Bronchial epithelial cell (primary cell): ENCODE measurements at regions not wholly inside any gene's neighbourhood (a gene's known extent, or its start where the extent isn't known, plus 50 kb on each side); places are given as distances from the start of the nearest gene placed in this dataset.
A peak's percentile ranks its signal among the peaks of the same experiment; 100 is the strongest.
"Not testable (repeated sequence)": the region's sequence is repeated elsewhere in the genome, so short reads cannot be mapped to it uniquely, and the experiment has no call there.

Source experiments
- DNase-seq: peaks from one replicate; pipeline ENCODE4 v3.0.0-alpha.2; 2010; ENCODE audit warnings: low read depth
- FAIRE-seq: peaks from 2 replicates; lab custom pipeline; 2011; peaks lifted over from hg19 to GRCh38; lab: Jason Lieb, UNC
- H3K27me3 ChIP-seq: 2 replicates; pipeline ENCODE4 v1.5.1; 2011; ENCODE audit warnings: low read length; ENCODE audit not compliant: control insufficient read depth, insufficient read depth
- H3K36me3 ChIP-seq: 2 replicates; pipeline ENCODE4 v1.5.1; 2011; ENCODE audit warnings: low read length; ENCODE audit not compliant: control insufficient read depth, insufficient read depth
- H3K4me3 ChIP-seq: 2 replicates; pipeline ENCODE4 v1.5.1; 2011; ENCODE audit warnings: mild to moderate bottlenecking, low read depth, low read length, control low read depth

DNA sequence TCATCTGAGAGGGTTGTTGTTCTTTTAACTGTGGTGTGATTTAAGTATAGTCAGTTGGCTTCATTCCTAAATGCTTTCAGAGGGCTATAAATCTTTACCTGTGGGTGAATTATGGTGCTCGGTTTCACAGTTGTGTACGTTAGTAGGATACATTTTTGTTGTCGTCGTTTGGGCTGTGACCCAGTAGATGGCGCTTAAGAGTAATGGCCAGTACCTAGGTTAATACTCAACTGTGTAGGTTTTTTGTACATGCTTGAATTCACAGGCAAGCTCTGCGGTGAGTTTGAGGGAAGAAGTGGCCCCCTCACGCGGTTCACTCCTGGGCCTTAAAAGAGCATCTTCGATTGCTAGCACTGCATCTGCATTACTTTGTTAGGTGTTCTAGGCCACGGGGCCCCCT is 571.7 kb upstream of the TGIF2LX start:
- H3K36me3 ChIP-seq, H3K27me3 ChIP-seq, H3K4me3 ChIP-seq, DNase-seq: not testable (repeated sequence)
- peak; percentile 76 for FAIRE-seq

DNA sequence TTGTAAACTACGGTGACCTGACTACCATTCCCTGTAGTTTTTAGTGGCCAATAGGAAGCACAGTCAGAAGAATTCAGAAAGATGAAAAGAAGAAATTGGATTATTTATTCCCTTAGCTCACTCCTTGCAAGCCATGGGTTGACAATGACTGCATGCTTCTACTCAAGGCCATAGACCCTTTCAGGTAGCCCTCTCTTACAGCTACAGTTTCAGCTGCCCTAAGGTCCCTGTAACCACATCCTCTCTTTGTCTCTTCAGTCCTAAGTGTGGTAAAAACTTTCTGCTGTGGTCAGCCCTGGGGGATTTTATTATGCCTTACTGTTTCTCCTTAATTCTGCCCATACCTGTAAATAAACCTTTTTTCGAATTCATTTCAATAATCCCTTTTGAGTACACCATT is 551.8 kb upstream of the TGIF2LX start:
- not testable (repeated sequence) for H3K36me3 ChIP-seq, H3K4me3 ChIP-seq, H3K27me3 ChIP-seq, DNase-seq
- FAIRE-seq, result peak; percentile 95

DNA sequence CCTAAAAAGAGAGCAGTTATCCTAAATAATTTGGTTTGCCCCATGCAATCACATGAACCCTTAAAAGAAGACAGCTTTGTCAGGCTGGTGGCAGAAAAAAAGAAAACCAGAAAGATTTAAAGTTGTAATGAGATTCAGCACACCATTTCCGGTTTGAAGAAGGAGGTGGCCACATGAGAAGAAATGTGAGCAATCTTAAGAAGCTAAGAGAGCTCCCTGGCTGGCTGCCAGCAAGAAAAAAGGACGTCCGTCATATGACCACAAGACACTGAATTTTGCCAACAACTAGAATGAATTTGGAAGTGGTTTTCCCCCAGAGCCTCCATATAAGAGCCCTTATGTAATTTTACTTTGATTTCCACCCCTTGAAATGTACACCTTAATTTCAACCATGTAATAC is 528.7 kb upstream of the TGIF2LX start:
- not testable (repeated sequence) for FAIRE-seq, DNase-seq, H3K4me3 ChIP-seq, H3K36me3 ChIP-seq, H3K27me3 ChIP-seq

DNA sequence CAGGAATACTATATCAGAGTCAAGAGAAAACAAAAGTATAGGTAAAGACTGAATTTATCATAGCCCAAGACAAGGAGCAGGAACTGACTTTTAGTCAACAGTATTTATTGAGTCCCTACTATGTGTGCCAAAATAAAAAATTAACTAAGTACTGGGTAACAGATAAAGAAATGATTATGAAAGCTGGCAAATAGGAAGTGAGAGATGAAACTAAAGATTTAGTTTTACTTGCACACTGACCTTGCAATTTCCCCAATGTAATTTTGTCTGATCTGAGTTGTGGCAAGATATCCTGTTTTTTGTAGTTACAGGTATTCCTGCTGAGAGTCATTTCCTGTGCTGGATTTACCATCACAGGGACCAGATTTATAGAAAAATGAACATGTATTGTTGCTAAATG is 518.9 kb upstream of the TGIF2LX start:
- H3K27me3 ChIP-seq, H3K36me3 ChIP-seq, H3K4me3 ChIP-seq, DNase-seq: not testable (repeated sequence)
- FAIRE-seq, result peak; percentile 47

DNA sequence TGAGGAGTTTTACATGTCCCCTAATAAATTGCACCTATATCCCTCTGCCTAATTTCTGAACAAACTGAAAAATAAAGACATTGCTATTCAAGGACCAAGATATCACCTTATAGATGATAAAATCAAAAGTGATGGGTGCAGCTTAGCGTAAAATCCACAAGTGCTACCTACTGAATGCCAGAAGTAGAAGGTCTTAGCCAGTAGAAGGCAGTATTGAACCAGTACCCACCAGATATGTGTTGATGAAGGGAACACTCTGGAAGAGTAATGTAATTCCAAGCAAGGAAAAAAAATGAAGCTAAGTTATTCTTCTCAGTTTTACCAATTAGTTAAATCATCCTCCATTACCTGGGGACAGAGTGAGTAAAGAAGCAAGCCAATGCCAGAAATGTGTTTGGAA is 516.6 kb upstream of the TGIF2LX start:
- not testable (repeated sequence) for H3K36me3 ChIP-seq, FAIRE-seq, H3K4me3 ChIP-seq, DNase-seq, H3K27me3 ChIP-seq

DNA sequence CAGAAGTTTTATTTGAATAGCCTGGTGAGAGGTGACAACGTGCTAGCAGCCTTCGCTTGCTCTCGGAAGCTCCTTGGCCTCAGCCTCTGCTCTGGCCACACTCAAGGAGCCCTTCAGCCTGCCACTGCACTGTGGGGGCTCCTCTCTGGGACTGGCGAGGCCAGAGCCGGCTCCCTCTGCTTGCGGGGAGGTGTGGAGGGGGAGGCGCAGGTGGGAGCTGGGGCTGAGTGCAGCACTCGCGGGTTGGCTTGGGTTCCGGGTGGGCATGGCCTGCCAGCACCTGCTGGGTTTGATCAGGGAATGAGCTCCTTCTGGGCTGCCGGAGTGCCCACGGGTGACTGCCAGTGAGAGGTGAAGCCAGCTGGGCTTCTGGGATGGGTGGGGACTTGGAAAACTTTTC is 504.8 kb upstream of the TGIF2LX start:
- FAIRE-seq, H3K36me3 ChIP-seq, H3K27me3 ChIP-seq, H3K4me3 ChIP-seq, DNase-seq: not testable (repeated sequence)

DNA sequence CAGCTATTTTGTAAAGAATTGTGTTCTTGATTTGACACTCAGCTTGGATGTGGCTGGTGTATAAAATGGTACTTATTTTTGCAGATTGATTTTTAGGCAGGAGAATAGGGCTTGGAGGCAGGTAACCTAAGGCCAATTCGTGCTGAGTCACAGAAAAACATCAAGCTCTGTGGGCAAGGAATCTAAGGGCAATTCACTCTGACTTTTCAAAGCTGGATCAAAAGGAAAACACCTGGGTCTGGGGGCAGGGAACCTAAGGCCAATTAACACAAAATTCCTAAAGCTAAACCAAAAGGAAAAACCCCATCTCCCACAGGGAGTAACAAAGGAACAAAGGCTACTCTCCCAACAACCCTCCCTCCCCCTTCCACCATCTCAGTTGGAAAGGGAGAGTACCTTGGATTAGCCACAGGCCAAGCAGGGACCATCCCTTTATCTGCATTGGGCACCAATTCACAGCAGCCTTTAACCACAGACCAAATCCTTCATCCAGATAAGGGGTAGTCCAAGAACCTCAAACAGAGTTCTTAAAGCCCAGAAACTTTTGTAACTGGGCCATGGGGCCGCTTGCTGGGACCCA is 489.0 kb upstream of the TGIF2LX start:
- FAIRE-seq, result peak; percentile 98
- not testable (repeated sequence) for H3K4me3 ChIP-seq

More for the DNA sequence above, 489.0 kb upstream of the TGIF2LX start:
- H3K27me3 ChIP-seq, DNase-seq, H3K36me3 ChIP-seq: not testable (repeated sequence)
